Uterus (tissue), 2 donors: ENCODE measurements at regions not wholly inside any gene's neighbourhood (a gene's known extent, or its start where the extent isn't known, plus 50 kb on each side); places are given as distances from the start of the nearest gene placed in this dataset.
"Not testable (repeated sequence)": the region's sequence is repeated elsewhere in the genome, so short reads cannot be mapped to it uniquely, and the experiment has no call there.

Source experiments
- CTCF ChIP-seq, 4 experiments: fragments of 200-600 bp in 2 of 4; fragments of 450-650 bp in 2 of 4; sonication (generic) in 2 of 4; IDR thresholded peaks; one replicate each; pipeline ENCODE4 v1.5.1; 2016 to 2019; ENCODE audit warnings: antibody characterized with exemption in 4 of 4, mild to moderate bottlenecking in 2 of 4, moderate library complexity in 1 of 4
- POLR2A ChIP-seq, 2 donors: fragments of 450-650 bp; IDR thresholded peaks; one replicate each; pipeline ENCODE4 v1.6.1; 2016; ENCODE audit warnings: antibody characterized with exemption in 2 of 2, mild to moderate bottlenecking in 1 of 2, moderate library complexity in 1 of 2

GRCh38 chr15:30201517-30201916 lies 66.7 kb downstream of the GOLGA8T start:
- TF ChIP-seq CTCF, POLR2A (IDR thresholded peaks at IDR 0.05): not testable (repeated sequence)
